Activated CD8-positive, alpha-beta memory T cell treated with anti-CD3 and anti-CD28 coated beads, Interleukin-2, amount 50 U/mL, for 24 hours (primary cell): ENCODE measurements at regions not wholly inside any gene's neighbourhood (a gene's known extent, or its start where the extent isn't known, plus 50 kb on each side); places are given as distances from the start of the nearest gene placed in this dataset.
"Not testable (repeated sequence)": the region's sequence is repeated elsewhere in the genome, so short reads cannot be mapped to it uniquely, and the experiment has no call there.

Experiments
- DNase-seq: peaks from one replicate; pipeline ENCODE4 v3.0.0-alpha.2; 2020; ENCODE audit errors: extremely low read depth

DNA sequence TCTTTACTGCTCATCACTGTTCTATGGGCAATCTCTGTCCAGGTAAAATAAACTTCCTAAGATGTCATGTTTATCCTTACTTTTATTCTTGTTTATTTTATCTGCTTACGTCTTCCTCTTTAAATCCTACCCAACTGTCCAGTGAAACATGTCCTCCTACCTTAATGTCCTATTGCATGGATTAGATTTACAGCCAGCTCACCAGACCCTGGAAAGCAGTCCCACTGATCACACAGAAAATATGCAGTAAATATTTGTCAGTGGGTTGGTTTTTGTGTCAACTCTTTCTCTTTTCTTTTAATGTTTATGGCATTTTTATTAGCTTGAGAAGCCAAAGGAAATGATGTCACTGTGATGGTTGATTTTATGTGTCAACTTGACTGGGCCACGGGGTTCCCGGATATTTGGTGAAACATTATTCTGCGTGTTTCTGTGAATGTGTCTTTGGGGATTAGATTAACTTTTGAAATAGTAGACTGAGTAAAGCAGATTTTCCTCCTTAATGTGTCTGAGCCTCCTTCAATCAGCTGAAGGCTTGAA is 258.3 kb downstream of the SRGAP2C start:
- no peak for DNase-seq

DNA sequence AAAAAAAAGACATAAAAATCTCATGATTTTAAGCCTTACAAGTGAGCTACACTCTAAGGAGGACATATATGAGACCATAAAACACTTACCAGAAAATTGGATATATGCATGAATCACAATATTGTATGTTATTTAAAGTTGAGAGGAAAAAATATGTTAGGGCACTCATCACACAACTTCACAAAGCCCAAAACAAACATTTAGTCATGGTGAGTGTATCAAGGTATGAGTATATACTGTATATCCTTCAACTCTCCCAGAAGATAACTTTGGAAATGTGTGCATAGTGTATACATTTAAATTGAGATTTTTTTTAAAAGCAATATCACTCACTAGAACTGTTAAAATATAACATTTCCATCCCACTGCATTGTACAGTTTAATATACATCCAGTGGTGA is 259.3 kb downstream of the SRGAP2C start:
- DNase-seq = no peak

DNA sequence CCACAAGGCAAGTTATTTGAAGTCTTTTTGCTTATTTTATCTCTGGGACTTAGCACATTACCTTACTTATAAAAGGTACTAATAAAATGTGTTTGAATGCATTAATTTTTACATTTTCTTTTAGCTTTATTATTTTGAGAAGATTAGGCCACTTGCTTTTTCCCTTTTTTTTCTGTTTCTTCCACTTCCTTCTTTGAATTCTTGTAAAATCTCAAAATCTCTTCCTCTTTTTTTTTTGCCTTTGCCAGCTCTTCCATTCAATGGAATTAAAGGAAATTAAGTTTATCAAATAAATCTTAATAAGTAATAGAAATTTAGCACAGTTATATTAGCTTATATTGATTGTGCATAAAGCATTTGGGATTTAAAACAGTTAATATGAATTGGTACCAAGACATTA is 260.9 kb downstream of the SRGAP2C start:
- DNase-seq = no peak

DNA sequence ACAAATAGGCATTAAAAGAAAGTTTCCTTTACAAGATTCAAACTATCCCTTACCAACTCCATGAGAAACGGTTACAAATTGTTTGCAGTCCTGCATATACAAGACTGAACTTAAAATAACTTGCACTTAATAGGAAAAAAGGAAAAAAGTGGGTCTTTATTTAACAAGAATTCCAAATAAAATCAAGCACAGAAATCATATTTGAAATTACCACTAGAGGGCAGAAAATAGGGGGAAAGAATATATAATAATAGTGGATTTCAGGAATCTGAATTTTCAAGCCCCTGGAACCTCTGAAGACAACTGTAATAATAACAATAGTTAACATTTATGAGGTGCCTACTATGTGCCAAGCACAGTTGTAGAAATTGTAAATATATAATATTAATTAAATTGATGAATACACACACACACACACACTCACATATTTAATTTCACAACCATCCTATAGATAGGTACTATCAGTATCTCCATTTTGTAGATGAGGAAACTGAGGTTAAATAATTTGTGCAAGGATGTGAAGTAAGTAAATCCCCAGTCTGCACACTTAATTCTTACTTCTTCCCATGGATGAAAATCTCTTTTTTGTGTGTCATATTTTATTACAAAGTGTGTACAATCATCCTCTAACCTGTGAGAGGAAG is 262.6 kb downstream of the SRGAP2C start:
- not testable (repeated sequence) for DNase-seq

- not testable (repeated sequence) for DNase-seq
These were observed 263.3 kb downstream of the SRGAP2C start for GRCh38 chr1:121448064-121448463.

- DNase-seq = no peak
These were observed 264.1 kb downstream of the SRGAP2C start for GRCh38 chr1:121448851-121449250.

- DNase-seq = no peak
These were observed 267.7 kb downstream of the SRGAP2C start for GRCh38 chr1:121452484-121452883.

DNA sequence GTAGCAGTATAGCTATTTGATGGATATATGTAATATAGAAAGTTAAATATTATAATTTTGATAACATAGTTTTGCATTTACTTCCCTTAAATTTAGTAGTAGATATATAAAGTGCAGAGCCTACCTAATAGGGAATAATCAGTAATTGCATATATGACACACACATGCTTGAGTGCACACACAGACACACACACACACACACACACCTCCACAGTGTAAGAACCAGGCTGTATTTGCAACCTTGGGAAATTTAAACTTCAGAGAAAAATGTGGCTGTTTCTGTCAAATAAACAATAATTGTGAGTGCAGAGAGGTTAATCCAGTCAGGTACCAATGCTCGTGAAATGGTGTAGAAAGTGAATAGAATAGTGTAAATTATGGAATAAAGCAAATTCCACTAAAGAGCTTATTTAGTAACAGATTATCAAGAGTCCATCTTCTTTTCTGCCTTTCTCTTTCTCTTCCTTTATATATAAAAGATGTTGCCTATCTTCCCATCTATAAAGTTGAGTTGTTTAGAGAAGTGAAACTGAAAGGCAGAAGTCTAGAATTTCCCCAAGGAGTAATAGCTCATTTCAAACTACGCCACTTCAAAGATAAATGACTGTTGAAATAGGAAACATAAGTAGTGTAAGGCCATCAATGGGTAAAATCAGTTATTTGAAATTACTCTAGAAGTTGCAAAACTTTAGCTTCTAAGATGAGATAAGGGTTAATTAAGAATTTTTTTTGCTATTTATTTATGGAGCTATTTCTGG is 273.7 kb downstream of the SRGAP2C start:
- DNase-seq = no peak

DNA sequence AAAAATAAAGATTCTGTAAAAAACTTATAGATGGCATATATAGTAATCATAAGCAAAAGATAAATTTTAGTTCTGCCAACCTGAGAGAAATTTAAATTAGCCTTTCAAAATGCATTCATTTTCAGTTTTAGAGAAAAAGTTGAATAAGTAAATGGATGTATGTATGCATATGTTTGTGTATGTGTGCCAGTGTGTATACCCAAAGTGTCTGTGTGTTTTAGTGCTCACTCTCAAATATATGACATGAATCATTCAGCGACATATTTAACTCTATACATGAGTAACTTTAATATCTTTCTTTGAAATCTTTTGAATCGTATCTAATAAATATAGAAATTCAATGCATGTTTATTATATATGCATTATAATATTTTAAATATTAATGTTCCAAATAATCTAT is 274.5 kb downstream of the SRGAP2C start:
- no peak for DNase-seq

GRCh38 chr1:121469395-121469794 is 284.6 kb downstream of the SRGAP2C start:
- not testable (repeated sequence) for DNase-seq

DNA sequence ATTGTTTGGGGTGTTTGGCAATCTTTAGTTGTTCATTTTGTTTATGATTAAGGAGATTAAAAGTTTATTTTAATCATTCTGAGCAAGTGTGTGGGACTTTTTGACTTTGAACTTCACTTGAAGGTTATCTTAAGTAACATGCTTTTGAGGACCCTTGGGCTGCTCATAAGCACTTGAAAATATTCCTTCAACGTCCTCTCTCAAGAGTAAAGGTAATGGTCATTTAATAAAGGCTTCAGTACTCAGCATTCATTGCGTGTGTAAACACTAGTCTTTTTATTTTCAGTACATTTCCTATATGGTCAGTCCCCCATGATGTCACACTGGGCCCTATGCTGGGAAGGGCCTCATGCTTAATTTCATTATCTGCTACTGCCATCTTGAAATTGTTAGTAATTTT is 285.6 kb downstream of the SRGAP2C start:
- not testable (repeated sequence) for DNase-seq

GRCh38 chr1:121471523-121471922 is 286.7 kb downstream of the SRGAP2C start:
- DNase-seq = no peak

- no peak for DNase-seq
These were observed 287.2 kb downstream of the SRGAP2C start for GRCh38 chr1:121472017-121472416.

DNA sequence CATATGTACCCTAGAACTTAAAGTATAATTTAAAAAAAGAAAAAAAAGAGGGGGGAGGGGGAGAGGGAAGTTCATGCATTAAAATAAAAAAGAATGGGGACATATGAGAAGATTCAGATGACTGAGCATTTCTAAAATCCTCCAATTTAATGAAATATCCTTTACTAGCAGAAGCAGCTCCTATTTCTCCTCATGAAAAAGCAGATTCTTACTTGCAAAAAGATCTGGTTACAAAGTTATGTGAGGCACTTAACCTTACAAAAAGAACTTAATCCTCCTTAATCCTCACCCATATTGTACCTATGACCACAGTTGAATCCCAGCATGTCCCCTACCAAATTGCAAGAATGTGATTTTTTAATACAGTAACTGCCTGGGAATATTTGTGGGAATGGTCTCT is 298.5 kb downstream of the SRGAP2C start:
- no peak for DNase-seq

GRCh38 chr1:121483961-121484424 is 299.2 kb downstream of the SRGAP2C start:
- DNase-seq = no peak

GRCh38 chr1:121494796-121495195 is 310.0 kb downstream of the SRGAP2C start:
- DNase-seq = not testable (repeated sequence)

DNA sequence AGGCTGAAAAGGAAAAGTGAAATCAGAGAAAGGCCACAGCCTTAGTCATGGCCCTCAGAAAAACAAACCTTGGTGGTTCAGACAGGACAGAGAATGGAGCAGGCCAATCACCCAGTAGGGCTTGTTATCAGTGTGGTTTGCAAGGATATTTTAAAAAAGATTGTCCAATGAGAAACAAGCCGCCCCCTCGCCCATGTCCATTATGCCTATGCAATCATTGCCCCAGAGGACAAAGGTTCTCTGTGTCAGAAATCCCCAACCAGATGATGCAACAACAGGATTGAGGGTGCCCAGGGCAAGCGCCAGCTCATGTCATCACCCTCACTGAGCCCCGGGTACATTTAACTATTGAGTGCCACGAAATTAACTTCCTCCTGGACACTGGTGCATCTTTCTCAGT is 326.7 kb downstream of the SRGAP2C start:
- not testable (repeated sequence) for DNase-seq

DNA sequence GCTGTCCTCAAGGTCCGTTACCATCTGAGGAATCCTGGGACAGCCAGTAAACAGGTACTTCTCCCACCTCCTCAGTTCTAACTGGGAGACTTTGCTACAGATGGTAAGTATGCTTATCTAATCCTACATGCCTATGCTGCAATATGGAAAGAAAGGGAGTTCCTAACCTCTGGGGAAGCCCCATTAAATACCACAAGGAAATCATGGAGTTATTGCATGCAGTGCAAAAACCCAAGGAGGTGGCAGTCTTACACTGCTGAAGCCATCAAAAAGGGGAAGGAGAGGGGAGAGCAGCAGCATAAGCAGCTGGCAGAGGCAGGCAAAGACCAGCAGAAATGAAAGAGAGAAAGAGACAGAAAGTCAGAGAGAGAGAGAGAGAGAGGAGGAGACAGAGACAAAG is 327.1 kb downstream of the SRGAP2C start:
- not testable (repeated sequence) for DNase-seq

DNA sequence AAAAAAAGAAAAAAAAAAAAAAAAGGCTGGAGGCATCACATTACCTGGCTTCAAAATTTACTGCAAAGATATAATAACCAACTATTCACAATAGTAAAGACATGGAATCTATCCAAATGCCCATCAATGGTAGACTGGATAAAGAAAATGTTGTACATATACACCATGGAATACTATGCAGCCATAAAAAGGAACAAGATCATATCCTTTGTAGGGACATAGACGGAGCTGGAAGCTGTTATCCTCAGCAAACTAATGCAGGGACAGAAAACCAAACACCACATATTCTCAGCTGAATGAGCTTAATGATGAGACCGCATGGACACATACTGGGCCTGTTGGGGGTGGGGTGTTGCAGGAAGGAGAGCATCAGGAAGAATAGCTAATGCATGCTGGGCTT is 330.5 kb downstream of the SRGAP2C start:
- no peak for DNase-seq

DNA sequence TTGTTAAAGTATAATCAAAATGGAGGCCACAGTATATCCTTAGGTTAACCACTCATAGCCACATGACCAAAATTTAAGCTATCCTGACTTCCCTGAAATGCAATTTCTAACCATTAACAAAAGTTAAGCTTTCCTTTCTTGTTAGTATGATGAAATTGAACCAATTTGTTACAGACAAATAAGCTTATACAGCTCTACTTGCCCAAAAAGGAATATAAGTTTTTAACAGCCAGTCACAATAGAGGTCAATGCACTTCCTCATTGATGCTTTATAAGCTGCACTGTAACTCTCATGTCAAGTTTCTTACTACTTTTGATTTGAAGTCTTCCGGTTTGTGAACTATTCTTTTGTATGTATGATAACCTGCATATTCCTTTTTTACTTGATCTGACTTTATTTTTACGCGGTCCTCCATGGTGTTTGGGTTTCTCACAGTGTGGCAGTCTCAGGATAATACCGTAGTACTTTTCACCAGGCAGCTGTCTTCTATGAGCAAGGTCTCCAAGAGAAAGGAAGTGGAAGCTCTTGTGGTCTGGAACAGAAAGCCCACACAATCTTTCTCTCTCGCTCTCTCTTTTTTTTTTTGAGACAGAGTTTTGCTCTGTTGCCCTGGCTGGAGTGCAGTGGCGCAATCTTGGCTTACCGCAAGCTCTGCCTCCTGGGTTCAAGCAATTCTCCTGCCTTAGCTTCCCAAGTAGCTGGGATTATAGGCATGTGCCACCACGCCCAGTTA is 331.6 kb downstream of the SRGAP2C start:
- no peak for DNase-seq

DNA sequence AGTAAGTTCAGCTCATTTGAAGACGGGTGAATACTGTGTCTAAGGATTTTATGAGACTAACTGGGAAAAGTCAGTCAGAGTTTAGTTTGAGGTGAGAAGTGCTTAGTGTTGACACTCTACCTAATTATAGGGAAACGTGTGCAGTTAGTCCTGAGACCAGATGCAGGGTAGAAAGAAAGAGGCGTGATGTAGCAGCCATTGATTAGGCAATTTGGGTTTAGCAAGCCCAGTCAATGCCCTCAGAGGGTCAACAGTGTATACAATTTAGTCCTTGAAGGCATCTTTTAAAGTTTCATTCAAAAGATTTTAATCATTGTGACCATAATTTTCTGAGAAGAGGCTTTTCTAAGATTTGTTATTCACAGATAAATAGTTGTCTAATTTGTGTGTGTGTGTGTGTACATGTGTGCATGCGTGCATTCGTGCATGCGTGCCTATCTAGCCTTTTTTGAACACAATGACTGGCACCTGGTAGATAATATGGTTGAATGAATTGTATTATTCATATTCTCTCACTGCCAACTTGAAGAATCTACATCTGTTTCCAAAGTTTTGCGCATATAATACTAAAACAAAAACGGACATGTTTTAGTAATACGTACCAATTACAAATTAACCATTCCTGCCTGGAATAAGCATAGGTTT is 332.9 kb downstream of the SRGAP2C start:
- DNase-seq = no peak

DNA sequence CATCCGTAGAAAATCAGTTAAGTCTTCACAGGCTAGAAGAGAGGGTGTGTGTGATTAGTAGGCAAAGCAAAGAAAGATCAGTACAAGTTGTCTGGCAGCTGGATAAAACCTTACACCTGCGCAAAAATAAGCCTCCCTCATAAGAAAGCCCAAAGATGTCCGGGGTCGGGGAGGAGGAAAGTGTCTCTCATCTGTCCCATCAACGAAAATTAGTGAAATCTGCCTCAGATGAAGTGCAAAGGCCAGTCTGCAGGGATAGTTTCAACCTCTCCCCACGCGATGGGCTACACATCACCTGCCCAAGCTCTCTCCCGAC is 333.9 kb downstream of the SRGAP2C start:
- DNase-seq = no peak
